ENCODE measurements at regions not wholly inside any gene's neighbourhood (a gene's known extent, or its start where the extent isn't known, plus 50 kb on each side); places are given as distances from the start of the nearest gene placed in this dataset.

DNA sequence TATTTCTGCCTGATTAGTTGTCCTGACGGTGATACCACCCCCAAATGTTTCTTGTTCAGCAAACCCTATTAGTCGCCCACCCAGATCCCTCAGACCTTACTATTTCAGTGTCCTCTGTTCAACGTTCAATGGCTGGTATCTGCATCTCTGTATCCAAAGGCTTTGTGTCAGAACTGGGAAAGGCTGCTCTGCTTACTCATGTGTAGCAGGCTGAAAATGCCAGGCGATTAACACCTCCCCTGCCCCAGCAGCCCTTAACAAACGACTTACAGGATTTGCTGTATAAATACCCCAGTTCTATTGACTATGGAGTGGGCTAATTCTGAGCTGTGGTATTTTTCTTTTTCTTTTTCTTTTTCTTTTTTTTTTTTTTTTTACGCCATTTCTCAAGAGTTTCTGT, 415.0 kb downstream of the ZNF674 start:
- Histone ChIP-seq H3K9me3 (replicated peaks; ENCODE audit: control insufficient read depth, insufficient read depth, low read length) (no peaks in the 10 kb centered on the region), H3K4me3 (replicated peaks in 1 of 3; ENCODE audit: insufficient read depth in 1 of 3, low read depth in 1 of 3, low read length in 3 of 3) (no peak overlapping the region), H3K9me1 (replicated peaks; ENCODE audit: control insufficient read depth, extremely low read depth, insufficient read depth, low read length) (no peaks in the 10 kb centered on the region), H3K9ac (replicated peaks; ENCODE audit: extremely low read depth, insufficient read depth, low read length) (no peak overlapping the region), H3K36me3 (ENCODE audit: control insufficient read depth in 2 of 2, extremely low read depth in 1 of 2, insufficient read depth in 2 of 2, low read length in 2 of 2) (no peaks in the 10 kb centered on the region), H3K4me1 (ENCODE audit: control insufficient read depth, extremely low read depth, insufficient read depth, low read length) (no peaks in the 10 kb centered on the region), H2AFZ (ENCODE audit: low read depth, low read length) (no peak overlapping the region), H4K20me1 (replicated peaks; ENCODE audit: control insufficient read depth, extremely low read depth, insufficient read depth, low read length) (no peaks in the 10 kb centered on the region), H3K27me3 (ENCODE audit: control insufficient read depth in 2 of 2, insufficient read depth in 2 of 2, low read length in 2 of 2) (no peaks in the 10 kb centered on the region), H3K79me2 (ENCODE audit: control insufficient read depth, insufficient read depth, low read length) (no peaks in the 10 kb centered on the region), H3K27ac (ENCODE audit: insufficient read depth, low read depth, low read length) (no peak overlapping the region), H3K4me2 (ENCODE audit: insufficient read depth, low read length) (no peak overlapping the region)
- DNase-seq (ENCODE audit: low read depth, low spot score) = no peak
- BruUV-seq (replicated peaks) = no TSS peak
- intact Hi-C loops (cut with micrococcal nuclease) = no loop called here
- CTCF ChIA-PET = no interaction called here
- dilution Hi-C loops (cut with MboI; ENCODE audit: extremely low pct_ligation_motif_present, low sequenced_read_pairs) = no loop called here
- POLR2A ChIA-PET = no interaction called here
- TF ChIP-seq, protein P1, sequence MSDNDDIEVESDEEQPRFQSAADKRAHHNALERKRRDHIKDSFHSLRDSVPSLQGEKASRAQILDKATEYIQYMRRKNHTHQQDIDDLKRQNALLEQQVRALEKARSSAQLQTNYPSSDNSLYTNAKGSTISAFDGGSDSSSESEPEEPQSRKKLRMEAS (IDR thresholded peaks at IDR 0.05; ENCODE audit: insufficient read depth, insufficient read length) = no peak
- TF ChIP-seq FOS (IDR thresholded peaks at IDR 0.05; ENCODE audit: borderline replicate concordance, insufficient read depth, low read length) (no peak), JUN (IDR thresholded peaks at IDR 0.05; ENCODE audit: borderline replicate concordance, insufficient read depth, insufficient read length, low read depth) (no peak), MYC (IDR thresholded peaks at IDR 0.05; ENCODE audit: low read depth, low read length) (no peak), POLR2AphosphoS5 (IDR thresholded peaks at IDR 0.05; ENCODE audit: insufficient read depth, low read depth, low read length) (no peak), POLR2A (IDR thresholded peaks at IDR 0.05; ENCODE audit: low read depth, low read length) (no peak), GATA2 (IDR thresholded peaks at IDR 0.05; ENCODE audit: insufficient read depth, insufficient read length, low read depth, low read length) (no peak), EZH2 (IDR thresholded peaks at IDR 0.05; ENCODE audit: borderline replicate concordance, low read depth, low read length, severe bottlenecking) (no peak)
- TF ChIP-seq, protein P2, sequence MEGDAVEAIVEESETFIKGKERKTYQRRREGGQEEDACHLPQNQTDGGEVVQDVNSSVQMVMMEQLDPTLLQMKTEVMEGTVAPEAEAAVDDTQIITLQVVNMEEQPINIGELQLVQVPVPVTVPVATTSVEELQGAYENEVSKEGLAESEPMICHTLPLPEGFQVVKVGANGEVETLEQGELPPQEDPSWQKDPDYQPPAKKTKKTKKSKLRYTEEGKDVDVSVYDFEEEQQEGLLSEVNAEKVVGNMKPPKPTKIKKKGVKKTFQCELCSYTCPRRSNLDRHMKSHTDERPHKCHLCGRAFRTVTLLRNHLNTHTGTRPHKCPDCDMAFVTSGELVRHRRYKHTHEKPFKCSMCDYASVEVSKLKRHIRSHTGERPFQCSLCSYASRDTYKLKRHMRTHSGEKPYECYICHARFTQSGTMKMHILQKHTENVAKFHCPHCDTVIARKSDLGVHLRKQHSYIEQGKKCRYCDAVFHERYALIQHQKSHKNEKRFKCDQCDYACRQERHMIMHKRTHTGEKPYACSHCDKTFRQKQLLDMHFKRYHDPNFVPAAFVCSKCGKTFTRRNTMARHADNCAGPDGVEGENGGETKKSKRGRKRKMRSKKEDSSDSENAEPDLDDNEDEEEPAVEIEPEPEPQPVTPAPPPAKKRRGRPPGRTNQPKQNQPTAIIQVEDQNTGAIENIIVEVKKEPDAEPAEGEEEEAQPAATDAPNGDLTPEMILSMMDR (IDR thresholded peaks at IDR 0.05; ENCODE audit: extremely low read depth in 1 of 2, insufficient read depth in 1 of 2, low read depth in 1 of 2, low read length in 2 of 2) = no peak
- FAIRE-seq = no peak
